HUDEP-2 (cell line): ENCODE measurements at regions not wholly inside any gene's neighbourhood (a gene's known extent, or its start where the extent isn't known, plus 50 kb on each side); places are given as distances from the start of the nearest gene placed in this dataset.
A peak's percentile ranks its signal among the peaks of the same experiment; 100 is the strongest.

Experiments
- DNase-seq, 76 experiments: peaks; one replicate each; lab custom pipeline; 2025; ENCODE audit not compliant: unreplicated experiment in 76 of 76; lab: John Stamatoyannopoulos, UW

DNA sequence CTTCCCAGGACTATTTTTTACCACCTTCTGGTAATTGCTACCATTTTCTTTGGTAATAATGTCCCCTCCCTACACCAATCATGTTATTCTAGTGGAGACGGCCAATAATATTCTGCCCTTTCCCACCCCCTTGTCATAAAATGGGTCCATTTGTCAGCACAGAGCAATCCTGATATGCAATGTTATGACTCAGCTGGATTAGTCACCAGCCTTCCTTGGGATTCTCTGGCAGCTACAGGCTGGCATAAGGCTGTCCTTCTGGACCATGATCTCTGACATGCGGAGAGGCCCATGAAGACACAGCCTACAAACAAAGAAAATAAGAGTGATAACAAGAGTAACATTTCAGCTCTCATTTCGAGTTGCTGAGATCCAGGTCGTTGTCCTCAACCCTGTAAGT lies 222.0 kb upstream of the CPNE8 start:
- DNase-seq, result no peak

- DNase-seq, result no peak
Observed at GRCh38 chr12:39125566-39125965, 220.2 kb upstream of the CPNE8 start.

GRCh38 chr12:39124768-39125167 lies 219.4 kb upstream of the CPNE8 start:
- DNase-seq, result no peak

DNA sequence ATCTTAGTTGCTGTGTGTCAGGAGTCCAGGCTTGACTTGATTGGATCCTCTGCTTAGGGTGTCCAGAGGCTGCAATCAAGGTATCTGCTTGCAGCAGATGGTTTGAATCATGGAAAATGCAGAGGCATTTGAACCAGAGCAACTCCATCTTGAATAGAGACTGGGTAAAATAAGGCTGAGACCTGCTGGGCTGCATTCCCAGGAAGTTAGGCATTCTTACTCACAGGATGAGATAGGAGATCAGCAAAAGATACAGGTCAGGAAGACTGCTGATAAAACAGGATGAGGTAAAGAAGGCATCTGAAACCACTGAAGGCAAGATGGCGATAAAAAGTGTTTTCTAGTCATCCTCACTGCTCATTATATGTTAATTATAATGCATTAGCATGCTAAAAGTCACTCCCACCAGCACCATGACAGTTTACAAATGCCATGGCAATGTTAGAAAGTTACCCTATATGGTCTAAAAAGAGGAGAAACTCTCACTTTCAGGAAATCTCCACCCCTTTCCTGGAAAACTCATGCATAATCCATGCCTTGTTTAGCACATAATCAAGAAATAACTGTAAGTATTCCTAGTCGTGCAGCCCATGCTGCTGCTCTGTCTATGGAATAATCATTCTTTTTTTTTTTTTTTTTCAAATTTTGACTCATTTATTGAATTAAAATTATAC lies 218.3 kb upstream of the CPNE8 start:
- no peak for DNase-seq

GRCh38 chr12:39122562-39123204 lies 217.3 kb upstream of the CPNE8 start:
- DNase-seq, result no peak

GRCh38 chr12:39116861-39117260 lies 211.5 kb upstream of the CPNE8 start:
- DNase-seq, result no peak

- no peak for DNase-seq
Observed at GRCh38 chr12:39112064-39112463, 206.7 kb upstream of the CPNE8 start.

DNA sequence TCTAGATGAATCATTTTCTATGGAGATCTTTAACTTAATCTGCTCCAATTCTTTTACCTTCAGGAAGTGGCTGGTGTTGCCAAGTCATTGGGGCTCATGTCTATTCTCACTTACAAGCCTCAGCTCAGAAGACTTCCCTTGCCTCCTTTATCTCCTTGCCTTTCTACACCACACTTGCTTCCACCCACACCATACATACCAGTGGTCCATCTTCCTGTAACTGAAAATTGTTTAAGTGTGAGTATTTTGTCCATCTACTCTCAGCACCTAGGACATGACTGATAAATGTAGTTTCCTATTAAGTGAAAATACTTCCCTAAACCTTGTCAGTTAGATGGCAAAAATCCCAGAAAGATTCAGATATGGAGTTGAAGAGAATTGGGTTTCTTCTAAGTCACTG lies 199.7 kb upstream of the CPNE8 start:
- DNase-seq, result no peak

DNA sequence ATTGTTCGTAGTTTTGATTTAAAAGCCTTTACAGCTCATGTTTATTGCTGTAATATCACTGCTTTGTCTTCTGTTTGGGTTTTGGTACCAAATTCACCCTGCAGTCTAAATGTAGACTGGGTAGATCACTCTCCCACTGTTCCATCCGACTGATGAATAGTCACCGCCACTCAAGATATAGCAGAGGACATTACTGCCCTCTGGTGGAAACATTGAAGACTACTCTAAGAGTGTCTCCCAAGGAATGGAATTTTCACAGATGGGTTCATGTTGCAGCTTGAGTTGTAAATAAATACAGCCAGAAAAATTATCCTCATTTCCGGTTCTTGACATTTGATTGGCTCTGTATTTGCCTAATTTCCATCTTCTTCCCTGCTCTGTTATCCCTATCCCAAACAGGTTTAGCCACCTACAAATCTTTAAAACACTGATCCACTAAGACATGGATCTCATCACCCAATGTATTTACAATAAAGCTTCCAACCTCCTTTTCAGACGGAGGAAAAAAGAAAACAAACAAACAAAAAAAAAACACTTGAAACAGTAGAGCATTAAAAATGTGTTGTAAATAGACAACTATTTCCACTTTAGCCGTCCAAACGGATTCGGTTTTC lies 198.3 kb upstream of the CPNE8 start:
- DNase-seq, result peak in 33 of 76 experiments; percentile 7 to 66 (median 39)

GRCh38 chr12:39102474-39103209 lies 197.3 kb upstream of the CPNE8 start:
- DNase-seq, result no peak

DNA sequence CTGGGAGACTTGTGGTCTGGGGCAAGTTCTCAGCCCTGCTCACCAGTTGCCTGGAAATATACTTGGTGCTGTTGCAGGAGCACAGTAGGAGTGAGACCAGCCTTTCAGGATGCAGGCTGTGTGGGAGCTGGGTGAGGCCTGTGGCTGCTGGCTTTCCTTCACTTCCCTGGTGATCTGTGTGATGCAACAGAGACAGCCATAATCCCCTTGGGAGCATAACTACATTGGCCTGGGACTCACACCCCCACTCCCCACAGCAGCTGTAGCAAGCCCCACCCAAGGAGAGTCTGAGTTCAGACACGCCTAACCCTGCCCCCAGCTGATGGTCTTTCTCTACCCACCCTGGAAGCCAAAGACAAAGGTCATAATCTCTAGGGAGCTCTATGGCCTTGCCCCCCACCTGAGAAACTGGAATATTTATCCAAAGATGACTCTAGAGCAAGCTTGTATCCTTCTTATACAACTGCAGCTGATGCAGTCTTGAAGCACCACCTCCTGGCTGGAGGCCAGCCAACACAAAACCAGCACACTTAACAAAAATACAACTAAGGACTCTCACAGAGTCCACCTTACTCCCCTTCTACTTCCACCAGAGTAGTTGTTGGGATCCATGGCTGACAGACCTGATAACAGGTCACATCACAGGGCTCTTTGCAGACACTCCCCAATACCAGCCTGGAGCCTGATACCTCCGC lies 190.4 kb upstream of the CPNE8 start:
- DNase-seq, result no peak

DNA sequence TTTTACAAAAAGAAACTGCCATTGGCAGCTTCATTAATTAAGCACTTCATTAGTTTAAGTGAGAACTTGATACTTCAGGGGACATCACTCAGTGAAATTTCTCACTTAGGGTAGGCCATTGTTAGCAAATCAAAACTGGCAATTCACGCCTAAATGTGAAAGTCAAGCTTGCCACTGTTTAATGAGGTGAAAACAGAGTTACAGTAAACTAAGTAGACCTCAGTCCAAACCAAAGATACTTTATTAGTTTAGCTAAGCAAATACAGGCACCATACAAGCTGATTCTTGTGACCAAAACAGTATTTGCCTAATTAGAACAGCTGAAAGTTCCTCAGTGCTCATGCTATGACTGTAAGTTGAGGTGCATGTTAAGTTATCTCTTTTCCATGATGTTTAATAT lies 176.5 kb upstream of the CPNE8 start:
- no peak for DNase-seq

GRCh38 chr12:39077226-39077625 lies 171.8 kb upstream of the CPNE8 start:
- DNase-seq, result no peak

DNA sequence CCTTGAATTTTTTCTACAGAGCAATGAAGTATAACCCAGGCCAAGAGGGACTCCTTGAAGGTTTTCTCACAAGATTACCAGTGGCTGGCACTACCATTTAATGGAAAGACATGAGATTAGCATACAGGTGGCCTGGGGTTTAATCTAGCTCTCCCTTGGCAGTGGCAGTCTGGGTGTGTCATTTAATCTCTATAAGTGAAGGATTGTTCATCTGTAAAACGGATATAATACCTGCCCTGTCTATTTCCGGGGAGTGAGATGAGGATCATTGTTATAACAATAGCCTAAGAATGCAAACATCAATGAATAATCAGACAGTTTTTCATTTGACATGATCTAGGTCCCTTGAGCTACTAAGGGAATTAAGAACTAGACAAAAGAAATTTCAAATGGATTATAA lies 168.7 kb upstream of the CPNE8 start:
- no peak for DNase-seq

DNA sequence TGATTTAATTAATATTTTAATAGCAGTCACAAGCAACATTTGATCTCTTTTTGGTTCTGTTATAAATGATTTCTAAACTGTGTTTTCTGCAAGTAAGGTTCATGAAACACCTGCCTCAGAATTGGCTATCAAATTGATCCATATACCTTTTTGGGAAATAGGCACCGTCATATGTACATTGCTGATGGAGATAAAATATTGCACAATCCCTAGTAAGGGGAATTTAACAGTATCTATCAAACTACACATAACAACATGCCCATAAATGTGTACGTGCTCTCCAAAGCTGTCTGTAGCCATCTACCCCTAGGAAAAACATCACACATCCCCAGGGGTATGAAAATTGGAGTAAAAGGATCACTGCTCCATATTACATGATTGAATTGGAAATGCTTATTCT lies 167.3 kb upstream of the CPNE8 start:
- DNase-seq, result no peak

GRCh38 chr12:39071611-39072010 lies 166.2 kb upstream of the CPNE8 start:
- no peak for DNase-seq

- no peak for DNase-seq
Observed at GRCh38 chr12:39070775-39071174, 165.4 kb upstream of the CPNE8 start.

DNA sequence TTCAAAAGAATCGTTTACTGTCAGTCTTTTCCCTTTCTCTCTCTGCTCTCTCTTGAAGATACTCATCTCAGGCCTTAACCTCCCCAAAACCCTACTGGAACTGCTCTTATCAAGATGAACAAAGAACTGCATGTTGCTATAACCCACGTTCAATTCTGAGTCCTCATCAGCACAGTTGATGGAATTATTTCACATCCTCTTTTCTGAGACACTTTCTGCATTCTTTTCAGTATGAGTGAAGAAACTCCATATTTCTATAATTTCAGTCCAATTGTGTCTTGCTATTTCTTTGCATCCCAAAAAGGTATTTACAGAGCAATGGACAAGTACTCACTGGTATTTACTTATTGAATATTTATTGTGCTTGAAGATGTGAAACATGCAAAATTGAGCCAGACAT lies 160.1 kb upstream of the CPNE8 start:
- no peak for DNase-seq

DNA sequence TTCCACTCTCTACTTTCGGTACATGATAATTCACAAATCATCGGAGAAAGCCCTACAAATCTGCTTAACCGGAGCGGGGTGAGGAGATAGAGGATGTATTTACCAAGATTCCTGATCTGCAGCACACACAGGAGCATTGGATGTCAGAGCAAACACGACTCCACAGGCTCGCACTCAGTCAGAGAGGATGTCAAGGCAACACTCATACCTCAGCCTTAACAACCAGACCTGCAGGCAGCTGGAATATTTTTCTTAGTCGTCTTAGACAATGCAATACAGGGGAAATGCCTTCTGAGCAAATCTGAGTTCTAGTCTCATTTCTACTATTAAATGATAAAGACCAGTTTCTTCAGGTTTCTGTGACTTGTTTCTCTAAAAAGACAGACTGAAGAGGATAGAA lies 159.3 kb upstream of the CPNE8 start:
- no peak for DNase-seq

- DNase-seq, result no peak
Observed at GRCh38 chr12:39062266-39062996, 157.0 kb upstream of the CPNE8 start.
